ENCODE measurements at regions not wholly inside any gene's neighbourhood (a gene's known extent, or its start where the extent isn't known, plus 50 kb on each side); places are given as distances from the start of the nearest gene placed in this dataset.

- DNase-seq (ENCODE audit: extremely low read depth, low read depth) = no peak
- TF ChIP-seq CTCF (IDR thresholded peaks at IDR 0.05; ENCODE audit: low read depth, low read length, missing control alignments) = no peak
- no peak overlapping the region for H3K4me3 ChIP-seq (replicated peaks; ENCODE audit: low read depth, low read length)
Observed at GRCh38 chr5:17713301-17713700, 79.0 kb downstream of the TAF11L14 start.

DNA sequence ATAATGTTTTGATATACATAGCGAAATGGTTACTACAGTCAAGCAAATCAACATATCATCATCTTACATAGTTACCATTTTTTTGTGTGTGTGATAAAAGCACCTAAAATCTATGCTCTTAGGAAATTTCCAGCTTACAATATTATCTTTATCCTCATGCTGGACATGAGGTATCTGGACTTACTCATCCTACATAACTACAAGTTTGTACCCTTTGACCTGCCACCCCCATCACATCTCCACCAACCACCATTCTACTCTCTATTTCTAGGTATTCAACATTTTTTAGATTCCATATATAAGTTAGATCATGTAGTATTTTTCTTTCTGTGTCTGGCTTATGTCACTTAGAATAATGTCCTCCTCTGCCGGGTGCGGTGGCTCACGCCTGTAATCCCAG is 79.9 kb downstream of the TAF11L14 start:
- TF ChIP-seq CTCF (IDR thresholded peaks at IDR 0.05; ENCODE audit: low read depth, low read length, missing control alignments) = no peak
- H3K4me3 ChIP-seq (replicated peaks; ENCODE audit: low read depth, low read length) = no peak overlapping the region
- DNase-seq (ENCODE audit: extremely low read depth, low read depth) = no peak

GRCh38 chr5:17719592-17719991 is 85.3 kb downstream of the TAF11L14 start:
- no peak for TF ChIP-seq CTCF (IDR thresholded peaks at IDR 0.05; ENCODE audit: low read depth, low read length, missing control alignments)
- no peak for DNase-seq (ENCODE audit: extremely low read depth, low read depth)

GRCh38 chr5:17720071-17720470 is 85.8 kb downstream of the TAF11L14 start:
- no peak for TF ChIP-seq CTCF (IDR thresholded peaks at IDR 0.05; ENCODE audit: low read depth, low read length, missing control alignments)

More at GRCh38 chr5:17719592-17719991, 85.3 kb downstream of the TAF11L14 start:
- no peak overlapping the region for H3K4me3 ChIP-seq (replicated peaks; ENCODE audit: low read depth, low read length)

DNA sequence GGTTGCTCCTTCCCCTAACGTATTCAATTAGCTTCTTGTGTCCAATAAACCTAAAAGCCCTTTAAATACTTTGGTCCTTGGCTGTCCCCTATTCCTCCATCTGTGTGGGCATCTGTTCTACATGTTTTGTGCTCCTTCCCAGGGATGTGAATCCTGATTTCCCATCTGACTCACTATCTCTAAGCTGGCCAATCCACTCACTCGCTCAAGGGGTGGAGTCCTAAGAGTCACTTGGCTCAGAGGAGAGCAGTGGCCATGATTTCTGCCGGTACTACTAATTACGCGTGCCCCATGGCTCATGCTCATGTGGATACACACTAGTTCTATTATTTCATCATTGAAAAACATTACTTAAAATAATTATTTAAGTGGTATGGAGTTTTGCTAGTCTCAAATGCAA is 89.6 kb downstream of the TAF11L14 start:
- no peak for DNase-seq (ENCODE audit: extremely low read depth, low read depth)
- no peak overlapping the region for H3K4me3 ChIP-seq (replicated peaks; ENCODE audit: low read depth, low read length)
- no peak for TF ChIP-seq CTCF (IDR thresholded peaks at IDR 0.05; ENCODE audit: low read depth, low read length, missing control alignments)

More at GRCh38 chr5:17720071-17720470, 85.8 kb downstream of the TAF11L14 start:
- H3K4me3 ChIP-seq (replicated peaks; ENCODE audit: low read depth, low read length) = no peak overlapping the region
- DNase-seq (ENCODE audit: extremely low read depth, low read depth) = no peak

DNA sequence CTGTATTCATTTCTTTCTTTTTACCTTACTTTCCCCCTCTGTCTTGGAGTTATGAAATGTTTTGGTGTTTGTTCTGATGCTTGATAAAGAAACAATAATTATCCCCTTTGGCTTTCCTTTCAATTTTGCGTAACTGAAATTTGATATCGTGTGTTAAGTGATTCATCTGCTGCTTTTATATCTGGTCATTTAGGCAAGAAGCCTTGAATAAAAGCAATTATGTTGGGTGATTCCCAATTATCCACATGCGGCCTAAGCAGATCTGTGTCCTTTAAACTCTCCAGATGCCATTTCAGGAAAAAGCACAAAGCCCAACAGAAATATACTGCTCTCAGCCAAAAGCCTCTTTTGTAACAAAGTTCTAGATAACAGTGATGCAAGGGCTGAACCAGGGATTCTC is 92.8 kb downstream of the TAF11L14 start:
- no peak for DNase-seq (ENCODE audit: extremely low read depth, low read depth)
- H3K4me3 ChIP-seq (replicated peaks; ENCODE audit: low read depth, low read length) = no peak overlapping the region
- no peak for TF ChIP-seq CTCF (IDR thresholded peaks at IDR 0.05; ENCODE audit: low read depth, low read length, missing control alignments)

- H3K4me3 ChIP-seq (replicated peaks; ENCODE audit: low read depth, low read length) = no peak overlapping the region
- DNase-seq (ENCODE audit: extremely low read depth, low read depth) = no peak
- no peak for TF ChIP-seq CTCF (IDR thresholded peaks at IDR 0.05; ENCODE audit: low read depth, low read length, missing control alignments)
Observed at GRCh38 chr5:17730421-17730820, 96.2 kb downstream of the TAF11L14 start.

All from HFF-Myc (cell line).